OCI-LY7 (cell line): ENCODE measurements at regions not wholly inside any gene's neighbourhood (a gene's known extent, or its start where the extent isn't known, plus 50 kb on each side); places are given as distances from the start of the nearest gene placed in this dataset.

Experiments
- BruUV-seq: library from RNA; stranded (reverse); fragments of 400-500 nt; replicated peaks from 2 replicates; lab custom pipeline; 2021; lab: Mats Ljungman, UMichigan
- CTCF ChIA-PET: fragments of 300-600 bp; sonication (Branson Sonifier 250); formaldehyde crosslinking; loops from one replicate; lab custom pipeline; 2022; ENCODE audit warnings: antibody characterized with exemption; ENCODE audit not compliant: unreplicated experiment; lab: Charles Lee
- POLR2A ChIA-PET: fragments of 300-600 bp; sonication (Branson Sonifier 250); formaldehyde crosslinking; loops from one replicate; lab custom pipeline; 2022; ENCODE audit warnings: antibody characterized with exemption; lab: Charles Lee
- DNase-seq: peaks from one replicate; pipeline ENCODE4 v3.0.0-alpha.2; 2015; ENCODE audit warnings: low spot score
- H2AFZ ChIP-seq: fragments of 200-600 bp; sonication (generic), shearing (Covaris generic); 2 replicates; pipeline ENCODE4 v1.6.1; 2014; ENCODE audit warnings: mild to moderate bottlenecking, antibody characterized with exemption, low read length, moderate library complexity
- H3K27ac ChIP-seq: fragments of 200-600 bp; sonication (generic); 2 replicates; pipeline ENCODE4 v1.5.1; 2014; ENCODE audit warnings: mixed run types, low read depth, mild to moderate bottlenecking, moderate library complexity, low read length, inconsistent platforms; ENCODE audit not compliant: poor library complexity, severe bottlenecking
- H3K36me3 ChIP-seq: fragments of 200-600 bp; sonication (generic); 2 replicates; pipeline ENCODE4 v1.6.1; 2014; ENCODE audit warnings: mild to moderate bottlenecking, antibody characterized with exemption, low read length, moderate library complexity, mixed read lengths; ENCODE audit not compliant: insufficient read depth
- H3K4me1 ChIP-seq: fragments of 200-600 bp; sonication (generic); 2 replicates; pipeline ENCODE4 v1.5.1; 2014; ENCODE audit warnings: mild to moderate bottlenecking, low read length; ENCODE audit not compliant: insufficient read depth, poor library complexity, severe bottlenecking
- H3K4me2 ChIP-seq: fragments of 200-600 bp; sonication (generic); 2 replicates; pipeline ENCODE4 v1.6.1; 2014; ENCODE audit warnings: mild to moderate bottlenecking, low read length
- H3K4me3 ChIP-seq: fragments of 200-600 bp; sonication (generic); 2 replicates; pipeline ENCODE4 v1.5.1; 2014; ENCODE audit warnings: mild to moderate bottlenecking, low read depth, low read length; ENCODE audit not compliant: poor library complexity, severe bottlenecking
- H3K79me2 ChIP-seq: fragments of 200-600 bp; sonication (generic); 2 replicates; pipeline ENCODE4 v1.6.1; 2016; ENCODE audit warnings: low read depth, mild to moderate bottlenecking, low read length, moderate library complexity, mixed read lengths; ENCODE audit not compliant: insufficient read depth
- H3K9me2 ChIP-seq: fragments of 200-600 bp; sonication (generic); 2 replicates; pipeline ENCODE4 v1.6.1; 2016; ENCODE audit warnings: mild to moderate bottlenecking, low read length, mixed read lengths; ENCODE audit not compliant: insufficient read depth
- H3K9me3 ChIP-seq: fragments of 200-600 bp; sonication (generic); 2 replicates; pipeline ENCODE4 v1.6.1; 2014; ENCODE audit warnings: mild to moderate bottlenecking, mixed run types, low read length, mixed read lengths
- H4K20me1 ChIP-seq: fragments of 200-600 bp; sonication (generic); 2 replicates; pipeline ENCODE4 v1.6.1; 2014; ENCODE audit warnings: mild to moderate bottlenecking, antibody characterized with exemption, low read length, moderate library complexity, mixed read lengths; ENCODE audit not compliant: insufficient read depth
- CTCF ChIP-seq: fragments of 200-600 bp; sonication (generic); conservative IDR thresholded peaks from 2 replicates; pipeline ENCODE4 v1.5.1; 2014; ENCODE audit warnings: mild to moderate bottlenecking, antibody characterized with exemption, low read length, moderate library complexity, mixed read lengths
- EZH2phosphoT487 ChIP-seq: fragments of 200-600 bp; sonication (generic); IDR thresholded peaks from 2 replicates; pipeline ENCODE4 v1.6.1; 2018; ENCODE audit warnings: low read depth, borderline replicate concordance, mild to moderate bottlenecking, mixed run types, antibody characterized with exemption, low read length, moderate library complexity, mixed read lengths
- intact Hi-C: fragments of 100-400 bp; cut with micrococcal nuclease; formaldehyde crosslinking; loops from one replicate; pipeline ENCODE4 v1.10.0; 2022; ENCODE audit not compliant: unreplicated experiment

- intact Hi-C loops, result no loop called here
- Histone ChIP-seq H3K4me2 (no peak overlapping the region), H2AFZ (no peak overlapping the region), H3K9me2 (no peaks in the 10 kb centered on the region), H3K4me1 (no peaks in the 10 kb centered on the region), H3K36me3 (no peaks in the 10 kb centered on the region), H3K9me3 (no peaks in the 10 kb centered on the region), H4K20me1 (no peaks in the 10 kb centered on the region), H3K79me2 (no peaks in the 10 kb centered on the region), H3K4me3 (no peak overlapping the region), H3K27ac (no peak overlapping the region)
- TF ChIP-seq CTCF (no peak), EZH2phosphoT487 (no peak)
- ChIA-PET CTCF (no interaction called here), POLR2A (interaction anchor here (1.1 kb wide), 2 partner anchors 10 to 421 kb away, joined by 3 read pairs; no protein-coding TSS in a partner anchor)
- no TSS peak for BruUV-seq
- no peak for DNase-seq
These were observed 262.3 kb downstream of the UTRN start for GRCh38 chr6:144547409-144547808.

- H3K9me3 ChIP-seq, result no peaks in the 10 kb centered on the region
- H4K20me1 ChIP-seq, result no peaks in the 10 kb centered on the region
- H3K79me2 ChIP-seq, result no peaks in the 10 kb centered on the region
- no peak overlapping the region for H3K27ac ChIP-seq
- intact Hi-C loops, result no loop called here
- no peaks in the 10 kb centered on the region for H3K9me2 ChIP-seq
- H3K36me3 ChIP-seq, result no peaks in the 10 kb centered on the region
- no peak overlapping the region for H2AFZ ChIP-seq
- H3K4me1 ChIP-seq, result no peaks in the 10 kb centered on the region
- H3K4me2 ChIP-seq, result no peak overlapping the region
- no peak for TF ChIP-seq EZH2phosphoT487
- no peak for TF ChIP-seq CTCF
- DNase-seq, result no peak
- BruUV-seq, result no TSS peak
- ChIA-PET CTCF (no interaction called here), POLR2A (interaction anchor here (0.5 to 0.6 kb wide), 2 partner anchors 393 to 443 kb away, joined by 3 read pairs; no protein-coding TSS in a partner anchor)
- H3K4me3 ChIP-seq, result no peak overlapping the region
These were observed 263.4 kb downstream of the UTRN start for GRCh38 chr6:144548536-144548935.

- DNase-seq, result no peak
- TF ChIP-seq CTCF, result no peak
- TF ChIP-seq EZH2phosphoT487, result no peak
- H3K9me2 ChIP-seq, result no peaks in the 10 kb centered on the region
- H3K4me3 ChIP-seq, result no peak overlapping the region
- no peaks in the 10 kb centered on the region for H3K4me1 ChIP-seq
- CTCF ChIA-PET, result interaction anchor here (0.5 kb wide), 1 partner anchor 649 kb away, joined by 3 read pairs; no protein-coding TSS in a partner anchor
- H3K27ac ChIP-seq, result no peak overlapping the region
- H3K36me3 ChIP-seq, result no peaks in the 10 kb centered on the region
- POLR2A ChIA-PET, result interaction anchor here (0.9 to 1.5 kb wide), 2 partner anchors 12 to 407 kb away, joined by 3 to 4 read pairs; no protein-coding TSS in a partner anchor
- no TSS peak for BruUV-seq
- no peak overlapping the region for H3K4me2 ChIP-seq
- no peaks in the 10 kb centered on the region for H4K20me1 ChIP-seq
- H3K79me2 ChIP-seq, result no peaks in the 10 kb centered on the region
- intact Hi-C loops, result no loop called here
- no peaks in the 10 kb centered on the region for H3K9me3 ChIP-seq
- no peak overlapping the region for H2AFZ ChIP-seq
These were observed 265.0 kb downstream of the UTRN start for GRCh38 chr6:144549837-144550747.
